BE2C (cell line): ENCODE measurements at regions not wholly inside any gene's neighbourhood (a gene's known extent, or its start where the extent isn't known, plus 50 kb on each side); places are given as distances from the start of the nearest gene placed in this dataset.

ENCODE experiments used
- DNase-seq: peaks from one replicate; pipeline ENCODE4 v3.0.0-alpha.2; 2020
- H3K27me3 ChIP-seq: fragments of 250-450 bp; sonication (Bioruptor Pico); 2 replicates; pipeline ENCODE4 v1.5.1; 2020; ENCODE audit warnings: mild to moderate bottlenecking
- H3K36me3 ChIP-seq: fragments of 250-450 bp; sonication (Bioruptor Pico); 2 replicates; pipeline ENCODE4 v1.5.1; 2020; ENCODE audit warnings: mild to moderate bottlenecking
- H3K4me1 ChIP-seq: fragments of 250-450 bp; sonication (Bioruptor Pico); 2 replicates; pipeline ENCODE4 v1.5.1; 2020
- H3K4me3 ChIP-seq: 2 replicates; pipeline ENCODE4 v1.5.1; 2011; ENCODE audit warnings: low read depth, low read length
- H3K9me3 ChIP-seq: fragments of 250-450 bp; sonication (Bioruptor Pico); 2 replicates; pipeline ENCODE4 v1.5.1; 2020
- CTCF ChIP-seq: IDR thresholded peaks from 2 replicates; pipeline ENCODE4 v1.5.1; 2012; ENCODE audit warnings: mild to moderate bottlenecking, low read depth, low read length

DNA sequence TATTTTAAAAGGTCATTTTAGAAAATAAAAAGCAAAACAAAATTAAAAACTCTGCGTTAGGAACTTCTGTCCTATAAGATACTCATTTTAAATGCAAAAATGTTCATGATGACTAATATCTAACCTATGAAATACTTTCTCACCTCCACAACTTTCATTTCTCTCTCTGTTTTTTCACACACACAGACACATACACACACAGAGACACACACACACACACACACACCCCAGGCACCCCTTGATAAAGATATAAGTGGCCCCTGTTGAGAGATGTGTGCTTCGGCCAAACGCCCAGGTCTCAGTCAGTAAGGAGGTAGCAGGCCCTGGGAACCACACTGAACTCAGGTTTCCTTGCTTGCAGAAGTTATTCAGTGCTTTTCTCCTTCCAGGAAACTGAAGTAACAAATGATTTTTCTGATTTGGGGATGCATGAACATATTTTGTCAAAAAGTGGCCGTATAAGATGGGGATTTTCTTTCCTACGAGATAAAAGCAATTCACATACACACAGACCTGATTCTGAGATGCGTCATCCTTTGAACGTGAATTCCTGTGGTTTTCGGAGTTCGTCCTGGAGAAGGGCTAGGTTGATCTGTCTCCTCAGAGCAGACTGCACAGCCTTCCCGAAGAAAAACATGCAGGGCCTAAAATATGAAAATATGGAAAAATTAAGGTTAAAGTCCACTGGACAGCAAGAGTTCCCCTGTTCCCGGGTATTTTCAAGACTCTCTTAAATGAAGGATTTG is 306.8 kb upstream of the FOXQ1 start:
- H3K4me3 ChIP-seq = no peak overlapping the region
- no peak for DNase-seq
- no peaks in the 10 kb centered on the region for H3K36me3 ChIP-seq
- no peaks in the 10 kb centered on the region; the same call in 1 of the 2 replicates for H3K9me3 ChIP-seq
- no peaks in the 10 kb centered on the region; the same call in 1 of the 2 replicates for H3K27me3 ChIP-seq
- no peak for TF ChIP-seq CTCF
- no peaks in the 10 kb centered on the region for H3K4me1 ChIP-seq

DNA sequence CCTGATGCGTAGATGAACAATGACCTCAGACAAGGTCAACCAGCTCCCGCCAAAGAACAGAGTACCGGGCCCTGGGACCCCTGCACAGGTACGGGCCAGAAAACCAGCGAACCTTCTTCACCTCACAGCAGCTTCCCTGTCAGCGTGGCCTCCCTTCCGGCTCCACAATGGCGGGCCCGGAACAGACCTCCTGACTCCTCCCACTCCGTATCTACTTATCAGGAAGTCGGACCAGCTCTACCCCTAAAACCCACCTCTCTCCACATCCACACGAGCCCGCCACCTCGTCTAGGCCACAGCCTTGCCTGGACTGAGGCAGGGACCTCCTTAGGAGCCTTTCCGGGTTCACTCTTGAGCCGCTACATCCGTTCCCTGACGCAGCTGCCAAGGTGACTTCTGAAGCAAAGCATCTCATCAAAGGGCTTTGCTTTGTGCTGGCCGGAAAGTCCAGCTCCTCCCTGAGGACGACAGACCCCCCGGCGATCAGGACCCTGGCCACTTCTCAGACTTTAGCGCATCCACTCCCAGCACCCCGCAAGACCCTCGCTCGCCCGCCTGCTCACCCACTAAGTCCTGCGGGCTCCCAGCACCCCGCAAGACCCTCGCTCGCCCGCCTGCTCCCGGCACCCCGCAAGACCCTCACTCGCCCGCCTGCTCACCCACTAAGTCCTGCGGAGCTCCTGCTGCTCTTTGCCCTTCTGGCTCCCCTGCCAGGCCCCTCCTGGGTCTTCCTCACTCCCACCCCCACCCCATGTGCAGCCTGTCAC is 308.3 kb upstream of the FOXQ1 start:
- H3K9me3 ChIP-seq = no peaks in the 10 kb centered on the region; the same call in 1 of the 2 replicates
- H3K4me1 ChIP-seq = no peaks in the 10 kb centered on the region
- no peak for DNase-seq
- no peaks in the 10 kb centered on the region for H3K36me3 ChIP-seq
- no peak overlapping the region for H3K4me3 ChIP-seq
- H3K27me3 ChIP-seq = peaks cover 2% of the 10 kb centered on the region; the same call in 1 of the 2 replicates
- no peak for TF ChIP-seq CTCF

- DNase-seq = no peak
- TF ChIP-seq CTCF = no peak
- Histone ChIP-seq H3K36me3 (no peaks in the 10 kb centered on the region), H3K27me3 (peaks cover 2% of the 10 kb centered on the region; the same call in 1 of the 2 replicates), H3K4me3 (no peak overlapping the region), H3K4me1 (no peaks in the 10 kb centered on the region), H3K9me3 (no peaks in the 10 kb centered on the region; the same call in 1 of the 2 replicates)
Measured at GRCh38 chr6:1002989-1003388, 308.9 kb upstream of the FOXQ1 start.

- H3K4me1 ChIP-seq = no peaks in the 10 kb centered on the region
- DNase-seq = no peak
- no peak for TF ChIP-seq CTCF
Measured at GRCh38 chr6:1001655-1002349, 308.9 kb upstream of the EXOC2 start.

DNA sequence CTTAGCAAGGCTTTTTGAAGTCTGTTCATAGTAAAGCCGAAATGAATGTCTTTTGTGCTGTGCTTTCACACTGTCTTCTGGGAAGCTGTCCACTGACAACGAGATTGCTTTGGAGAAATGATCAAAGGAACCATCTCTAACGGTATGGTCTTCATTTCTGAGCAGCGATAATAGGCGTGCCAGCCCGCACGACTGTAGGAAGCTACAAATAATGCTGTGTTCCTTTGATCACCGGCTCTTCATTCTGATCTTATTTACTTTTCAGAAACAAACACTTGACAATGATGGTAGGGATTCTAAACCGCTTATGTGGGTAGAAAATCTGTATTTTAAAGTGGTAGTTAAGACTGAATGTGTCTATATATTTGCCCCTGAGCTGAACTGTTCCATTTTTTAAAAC is 306.6 kb upstream of the EXOC2 start:
- peaks cover 2% of the 10 kb centered on the region; the same call in 1 of the 2 replicates for H3K27me3 ChIP-seq
- no peak overlapping the region for H3K4me3 ChIP-seq
- DNase-seq = no peak
- TF ChIP-seq CTCF = no peak
- no peaks in the 10 kb centered on the region; the same call in 1 of the 2 replicates for H3K9me3 ChIP-seq
- no peaks in the 10 kb centered on the region for H3K36me3 ChIP-seq
- no peaks in the 10 kb centered on the region for H3K4me1 ChIP-seq

More at GRCh38 chr6:1001655-1002349, 308.9 kb upstream of the EXOC2 start:
- H3K27me3 ChIP-seq = peaks cover 2% of the 10 kb centered on the region; the same call in 1 of the 2 replicates
- no peaks in the 10 kb centered on the region for H3K36me3 ChIP-seq
- no peaks in the 10 kb centered on the region; the same call in 1 of the 2 replicates for H3K9me3 ChIP-seq
- no peak overlapping the region for H3K4me3 ChIP-seq
